ENCODE measurements at regions not wholly inside any gene's neighbourhood (a gene's known extent, or its start where the extent isn't known, plus 50 kb on each side); places are given as distances from the start of the nearest gene placed in this dataset.

DNA sequence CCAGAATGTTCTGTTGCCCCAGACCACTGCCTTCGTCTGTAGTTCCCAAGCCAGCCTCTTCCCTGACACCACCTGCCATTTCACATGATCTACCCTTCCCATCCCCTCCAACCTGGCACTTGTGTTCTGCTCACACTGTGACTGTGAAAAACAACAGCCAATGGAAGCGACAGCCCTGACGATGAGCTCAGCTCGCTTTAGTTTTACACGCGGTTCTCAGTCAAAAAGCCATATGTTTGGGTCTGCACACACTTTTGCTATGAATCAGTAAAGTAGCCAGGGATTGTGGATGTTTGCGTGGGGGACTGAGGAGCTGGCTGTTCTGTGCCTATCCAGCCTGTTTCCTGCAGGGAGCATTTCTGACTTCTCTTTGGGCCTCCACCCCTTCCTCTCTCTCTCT lies 282.7 kb downstream of the WDR11 start:
- TF ChIP-seq POLR2A (IDR thresholded peaks at IDR 0.05) = no peak
- TF ChIP-seq, protein P1, sequence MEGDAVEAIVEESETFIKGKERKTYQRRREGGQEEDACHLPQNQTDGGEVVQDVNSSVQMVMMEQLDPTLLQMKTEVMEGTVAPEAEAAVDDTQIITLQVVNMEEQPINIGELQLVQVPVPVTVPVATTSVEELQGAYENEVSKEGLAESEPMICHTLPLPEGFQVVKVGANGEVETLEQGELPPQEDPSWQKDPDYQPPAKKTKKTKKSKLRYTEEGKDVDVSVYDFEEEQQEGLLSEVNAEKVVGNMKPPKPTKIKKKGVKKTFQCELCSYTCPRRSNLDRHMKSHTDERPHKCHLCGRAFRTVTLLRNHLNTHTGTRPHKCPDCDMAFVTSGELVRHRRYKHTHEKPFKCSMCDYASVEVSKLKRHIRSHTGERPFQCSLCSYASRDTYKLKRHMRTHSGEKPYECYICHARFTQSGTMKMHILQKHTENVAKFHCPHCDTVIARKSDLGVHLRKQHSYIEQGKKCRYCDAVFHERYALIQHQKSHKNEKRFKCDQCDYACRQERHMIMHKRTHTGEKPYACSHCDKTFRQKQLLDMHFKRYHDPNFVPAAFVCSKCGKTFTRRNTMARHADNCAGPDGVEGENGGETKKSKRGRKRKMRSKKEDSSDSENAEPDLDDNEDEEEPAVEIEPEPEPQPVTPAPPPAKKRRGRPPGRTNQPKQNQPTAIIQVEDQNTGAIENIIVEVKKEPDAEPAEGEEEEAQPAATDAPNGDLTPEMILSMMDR (IDR thresholded peaks at IDR 0.05) = no peak
